Suppressor macrophage treated with lipopolysaccharide for 1 hour (primary cell): ENCODE measurements at regions not wholly inside any gene's neighbourhood (a gene's known extent, or its start where the extent isn't known, plus 50 kb on each side); places are given as distances from the start of the nearest gene placed in this dataset.
"Not testable (repeated sequence)": the region's sequence is repeated elsewhere in the genome, so short reads cannot be mapped to it uniquely, and the experiment has no call there.

ENCODE experiments used
- DNase-seq, 3 donors: peaks; one replicate each; pipeline ENCODE4 v3.0.0-alpha.2; 2020 to 2022

GRCh38 chr13:21917086-21918015, 246.5 kb downstream of the FGF9 start:
- no peak for DNase-seq

GRCh38 chr13:21920802-21921201, 249.9 kb downstream of the FGF9 start:
- DNase-seq = not testable (repeated sequence)

GRCh38 chr13:21924958-21925357, 254.1 kb downstream of the FGF9 start:
- no peak for DNase-seq

GRCh38 chr13:21925720-21926119, 254.8 kb downstream of the FGF9 start:
- no peak for DNase-seq

GRCh38 chr13:21929400-21929799, 258.5 kb downstream of the FGF9 start:
- DNase-seq = no peak

- DNase-seq = no peak
Measured at GRCh38 chr13:21930536-21930935, 259.7 kb downstream of the FGF9 start.

GRCh38 chr13:21932578-21932977, 261.7 kb downstream of the FGF9 start:
- DNase-seq = no peak

- DNase-seq = no peak
Measured at GRCh38 chr13:21932996-21933395, 262.1 kb downstream of the FGF9 start.

- DNase-seq = no peak
Measured at GRCh38 chr13:21934284-21934683, 263.4 kb downstream of the FGF9 start.

- DNase-seq = no peak
Measured at GRCh38 chr13:21936674-21937073, 265.8 kb downstream of the FGF9 start.

GRCh38 chr13:21938168-21938567, 267.3 kb downstream of the FGF9 start:
- no peak for DNase-seq

GRCh38 chr13:21938636-21939035, 267.8 kb downstream of the FGF9 start:
- no peak for DNase-seq

GRCh38 chr13:21942061-21942460, 271.2 kb downstream of the FGF9 start:
- DNase-seq = no peak

- no peak for DNase-seq
Measured at GRCh38 chr13:21944610-21945009, 273.7 kb downstream of the FGF9 start.

- no peak for DNase-seq
Measured at GRCh38 chr13:21945195-21945594, 274.3 kb downstream of the FGF9 start.

- no peak for DNase-seq
Measured at GRCh38 chr13:21946964-21947363, 276.1 kb downstream of the FGF9 start.

GRCh38 chr13:21948769-21949474, 278.0 kb downstream of the FGF9 start:
- no peak for DNase-seq

- DNase-seq = no peak
Measured at GRCh38 chr13:21949818-21950429, 279.1 kb downstream of the FGF9 start.

GRCh38 chr13:21956666-21957065, 285.8 kb downstream of the FGF9 start:
- no peak for DNase-seq

GRCh38 chr13:21957833-21958232, 287.0 kb downstream of the FGF9 start:
- no peak for DNase-seq

GRCh38 chr13:21960108-21960507, 289.2 kb downstream of the FGF9 start:
- DNase-seq = no peak

GRCh38 chr13:21964686-21965085, 293.8 kb downstream of the FGF9 start:
- no peak for DNase-seq

- DNase-seq = no peak
Measured at GRCh38 chr13:21965095-21965494, 294.2 kb downstream of the FGF9 start.

- DNase-seq = no peak
Measured at GRCh38 chr13:21966014-21966413, 295.1 kb downstream of the FGF9 start.
